Effector memory CD4-positive, alpha-beta T cell (primary cell): ENCODE measurements at regions not wholly inside any gene's neighbourhood (a gene's known extent, or its start where the extent isn't known, plus 50 kb on each side); places are given as distances from the start of the nearest gene placed in this dataset.

Experiments used
- DNase-seq, 3 donors: peaks; one replicate each; pipeline ENCODE4 v3.0.0-alpha.2; 2020
- H3K27ac ChIP-seq: 2 replicates; pipeline ENCODE4 v1.7.0; 2013; ENCODE audit warnings: mild to moderate bottlenecking, low read length, moderate library complexity; ENCODE audit not compliant: insufficient read depth, poor library complexity, severe bottlenecking
- H3K27me3 ChIP-seq: replicated peaks from 2 replicates; pipeline ENCODE4 v1.7.0; 2013; ENCODE audit warnings: mild to moderate bottlenecking, low read length; ENCODE audit not compliant: insufficient read depth, control insufficient read depth, poor library complexity, severe bottlenecking
- H3K36me3 ChIP-seq: 2 replicates; pipeline ENCODE4 v1.7.0; 2013; ENCODE audit warnings: mild to moderate bottlenecking, low read length, moderate library complexity; ENCODE audit not compliant: control insufficient read depth, insufficient read depth
- H3K4me1 ChIP-seq: 2 replicates; pipeline ENCODE4 v1.7.0; 2013; ENCODE audit warnings: low read length, mild to moderate bottlenecking; ENCODE audit not compliant: control insufficient read depth, insufficient read depth, poor library complexity, severe bottlenecking
- H3K4me3 ChIP-seq: 2 replicates; pipeline ENCODE4 v1.7.0; 2013; ENCODE audit warnings: low read length, low read depth, mild to moderate bottlenecking; ENCODE audit not compliant: insufficient read depth, poor library complexity, severe bottlenecking
- H3K9me3 ChIP-seq: 2 replicates; pipeline ENCODE4 v1.7.0; 2013; ENCODE audit warnings: mild to moderate bottlenecking, low read length, moderate library complexity; ENCODE audit not compliant: control insufficient read depth

DNA sequence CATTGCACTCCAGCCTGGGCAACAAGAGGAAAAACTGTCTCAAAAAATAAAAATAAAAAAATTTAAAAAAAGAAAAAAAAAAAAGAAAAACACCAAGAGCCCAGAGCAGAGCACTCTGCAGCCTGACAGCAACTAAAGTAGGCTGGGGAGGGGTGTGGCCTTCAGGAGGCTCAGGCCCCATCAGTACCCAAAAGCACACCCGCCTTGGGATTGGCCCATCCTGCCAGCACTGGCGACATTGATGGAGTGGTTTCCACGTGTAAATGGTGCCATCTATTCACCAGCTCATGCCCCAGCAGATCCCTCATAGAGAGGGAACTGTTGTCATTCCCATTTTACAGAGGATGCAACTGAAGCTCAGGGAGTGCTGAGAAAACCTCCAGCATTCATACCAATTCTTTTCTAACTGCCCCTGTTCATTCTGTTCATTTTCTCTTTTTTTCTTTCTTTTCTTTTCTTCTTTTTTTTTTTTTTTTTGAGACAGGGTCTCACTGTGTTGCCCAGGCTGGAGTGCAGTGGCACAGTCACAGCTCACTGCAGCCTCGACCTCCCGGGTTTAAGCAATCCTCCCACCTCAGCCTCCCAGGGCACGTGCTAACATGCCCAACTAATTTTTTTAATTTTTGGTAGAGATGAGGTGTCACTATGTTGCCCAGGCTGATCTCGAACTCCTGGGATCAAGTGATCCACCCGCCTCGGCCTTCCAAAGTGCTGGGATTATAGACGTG lies 89.3 kb downstream of the IRF2BPL start:
- no peak overlapping the region for H3K27ac ChIP-seq
- no peaks in the 10 kb centered on the region for H3K4me1 ChIP-seq
- no peak overlapping the region for H3K4me3 ChIP-seq
- no peaks in the 10 kb centered on the region for H3K27me3 ChIP-seq
- no peaks in the 10 kb centered on the region for H3K36me3 ChIP-seq
- no peak for DNase-seq
- no peaks in the 10 kb centered on the region for H3K9me3 ChIP-seq

DNA sequence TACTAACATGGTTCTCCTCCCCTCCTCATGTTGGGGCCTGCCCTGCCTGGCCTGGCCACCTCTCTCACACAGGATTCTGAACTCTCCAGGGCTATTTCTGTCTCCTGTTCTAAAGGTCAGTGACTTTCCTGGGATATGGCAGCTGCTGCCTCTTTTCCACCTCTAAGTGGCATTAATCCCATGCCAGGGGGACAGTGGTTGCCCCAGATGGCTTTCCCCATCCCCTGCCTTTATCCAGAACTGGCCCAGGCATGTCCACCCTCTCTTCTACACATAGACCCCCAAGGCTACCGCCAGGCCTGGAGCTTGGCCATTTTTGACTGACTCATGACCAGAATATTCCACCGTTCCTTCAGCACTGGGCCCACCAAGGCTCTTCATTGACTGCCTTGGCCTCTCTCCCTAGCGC lies 90.4 kb downstream of the IRF2BPL start:
- Histone ChIP-seq H3K9me3 (no peaks in the 10 kb centered on the region), H3K27me3 (no peaks in the 10 kb centered on the region), H3K36me3 (no peaks in the 10 kb centered on the region), H3K27ac (no peak overlapping the region), H3K4me3 (no peak overlapping the region), H3K4me1 (no peaks in the 10 kb centered on the region)
- DNase-seq: no peak

DNA sequence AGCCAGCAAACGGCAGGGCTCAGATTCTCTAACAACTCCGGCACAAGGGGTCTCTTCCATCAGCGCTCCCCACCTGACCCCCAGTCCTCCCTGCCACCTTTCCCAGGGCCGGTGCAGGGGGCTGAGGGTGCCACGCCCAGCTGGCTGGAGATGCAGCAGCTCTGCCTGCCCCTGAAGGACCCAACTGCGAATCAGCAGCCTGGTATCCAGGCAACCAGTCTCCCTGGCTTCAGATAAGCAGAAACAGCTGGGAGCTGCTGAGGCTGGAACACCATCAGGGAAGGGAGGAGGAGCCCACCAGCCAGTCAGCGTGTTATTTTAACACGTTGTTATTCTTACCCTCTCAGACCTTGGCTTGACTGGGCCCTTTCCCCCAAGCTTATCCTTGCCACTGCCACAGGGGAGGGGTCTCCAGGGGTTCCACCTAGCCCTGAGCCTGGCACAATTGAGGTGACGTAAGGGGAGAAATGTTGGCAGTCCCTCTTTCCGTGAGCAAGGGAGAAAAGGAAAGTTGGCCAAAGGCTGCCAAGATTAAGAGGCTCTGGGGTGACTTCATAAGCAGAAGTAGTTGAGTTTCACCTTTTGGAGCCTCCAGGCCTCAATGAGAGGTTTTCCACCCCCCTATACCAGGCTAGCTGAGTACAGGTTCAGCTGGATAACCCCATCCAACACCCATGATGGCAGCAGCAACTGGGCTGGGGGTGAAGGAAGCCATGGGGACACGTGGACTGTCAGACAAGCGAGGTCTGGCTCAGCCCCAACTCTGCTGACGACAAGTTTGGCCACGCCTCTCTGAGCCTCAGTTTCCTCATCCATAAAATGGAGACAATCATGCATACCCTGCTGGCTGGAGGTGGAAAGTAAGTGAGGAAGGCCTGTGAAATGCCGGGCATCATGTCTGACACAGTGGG lies 91.1 kb downstream of the IRF2BPL start:
- no peaks in the 10 kb centered on the region for H3K4me1 ChIP-seq
- no peaks in the 10 kb centered on the region for H3K36me3 ChIP-seq
- H3K27me3 ChIP-seq: no peaks in the 10 kb centered on the region
- H3K27ac ChIP-seq: no peak overlapping the region
- DNase-seq: no peak
- H3K9me3 ChIP-seq: no peaks in the 10 kb centered on the region
- H3K4me3 ChIP-seq: no peak overlapping the region

DNA sequence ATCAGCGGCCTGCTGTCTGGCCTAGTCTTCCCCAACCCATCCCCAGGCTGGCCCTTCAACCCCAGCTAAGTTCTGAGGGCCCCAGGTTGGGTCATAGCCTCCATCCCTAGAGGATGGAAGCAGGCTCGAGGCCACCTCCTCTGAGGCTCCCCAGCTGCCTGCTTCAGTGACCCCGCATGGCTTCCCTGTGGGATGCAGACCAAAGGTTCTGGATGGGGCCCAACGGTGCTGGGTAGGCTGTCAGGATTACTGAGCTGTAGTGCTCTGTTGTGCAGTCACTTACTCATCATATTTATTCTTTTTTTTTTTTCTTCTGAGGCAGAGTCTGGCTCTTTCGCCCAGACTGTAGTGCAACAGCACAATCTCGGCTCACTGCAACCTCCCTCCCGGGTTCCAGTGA lies 92.0 kb downstream of the IRF2BPL start:
- no peaks in the 10 kb centered on the region for H3K27me3 ChIP-seq
- no peaks in the 10 kb centered on the region for H3K36me3 ChIP-seq
- H3K4me3 ChIP-seq: no peak overlapping the region
- DNase-seq: no peak
- no peak overlapping the region for H3K27ac ChIP-seq
- peaks cover 7% of the 10 kb centered on the region for H3K4me1 ChIP-seq
- no peaks in the 10 kb centered on the region for H3K9me3 ChIP-seq

DNA sequence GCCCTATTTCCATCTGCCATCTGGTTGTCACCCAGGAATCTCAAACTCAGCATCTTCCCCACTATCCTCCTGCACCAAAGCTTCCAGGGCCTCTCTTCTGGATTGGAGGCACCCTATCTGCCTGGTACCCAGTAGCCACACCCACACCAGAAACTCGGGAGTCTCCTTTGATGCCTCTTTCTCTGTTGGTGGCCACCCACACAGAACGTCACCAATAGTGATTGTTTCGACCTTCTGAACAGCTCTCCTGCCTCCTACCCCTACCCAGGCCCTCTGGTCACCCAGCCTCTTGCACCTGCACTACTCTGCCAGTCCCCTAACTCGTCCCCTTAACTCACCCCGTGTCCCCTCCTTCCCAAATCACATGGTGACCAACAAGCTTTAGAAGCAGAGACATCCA lies 95.0 kb downstream of the IRF2BPL start:
- Histone ChIP-seq H3K36me3 (no peaks in the 10 kb centered on the region), H3K4me3 (no peak overlapping the region), H3K27me3 (no peaks in the 10 kb centered on the region), H3K4me1 (peaks cover 33% of the 10 kb centered on the region), H3K9me3 (no peaks in the 10 kb centered on the region), H3K27ac (no peak overlapping the region)
- DNase-seq: no peak

DNA sequence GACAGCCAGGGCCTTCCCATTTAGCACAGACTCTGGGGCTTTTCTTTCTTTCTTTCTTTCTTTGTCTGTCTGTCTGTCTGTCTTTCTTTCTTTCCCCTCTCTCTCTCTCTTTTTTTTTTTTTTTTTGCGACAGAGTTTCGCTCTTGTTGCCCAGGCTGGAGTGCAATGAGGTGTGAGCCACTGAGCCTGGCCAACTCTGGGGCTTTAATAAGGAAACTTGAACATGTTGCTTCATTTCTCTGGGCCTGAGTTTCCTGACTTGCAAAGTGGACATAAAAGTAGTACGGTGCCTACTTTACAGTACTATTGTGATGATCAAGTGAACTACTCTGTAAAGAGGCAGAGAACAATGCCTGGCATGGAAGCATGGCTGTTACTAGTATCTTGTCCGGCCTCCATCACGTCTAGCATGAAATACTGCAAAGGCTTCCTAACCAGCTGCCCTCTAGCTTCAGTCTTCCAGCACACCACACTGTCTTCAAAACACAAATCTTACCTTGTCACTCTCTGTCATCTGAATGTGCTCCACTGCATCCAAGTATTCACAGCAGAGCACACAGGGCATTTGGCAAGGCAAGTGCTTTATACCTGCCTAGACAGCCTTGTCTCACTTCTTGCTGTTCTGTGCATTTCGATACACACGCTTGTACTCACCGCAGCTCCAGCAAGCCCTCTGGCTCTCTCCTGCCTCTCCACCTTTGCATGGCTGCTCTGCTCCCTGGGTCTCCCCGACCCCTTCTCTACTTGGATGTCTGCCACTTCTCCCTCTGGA lies 96.7 kb downstream of the IRF2BPL start:
- no peak overlapping the region for H3K4me3 ChIP-seq
- H3K9me3 ChIP-seq: no peaks in the 10 kb centered on the region
- DNase-seq: no peak
- H3K27me3 ChIP-seq: no peaks in the 10 kb centered on the region
- H3K4me1 ChIP-seq: peaks cover 50% of the 10 kb centered on the region
- H3K27ac ChIP-seq: no peak overlapping the region
- no peaks in the 10 kb centered on the region for H3K36me3 ChIP-seq

DNA sequence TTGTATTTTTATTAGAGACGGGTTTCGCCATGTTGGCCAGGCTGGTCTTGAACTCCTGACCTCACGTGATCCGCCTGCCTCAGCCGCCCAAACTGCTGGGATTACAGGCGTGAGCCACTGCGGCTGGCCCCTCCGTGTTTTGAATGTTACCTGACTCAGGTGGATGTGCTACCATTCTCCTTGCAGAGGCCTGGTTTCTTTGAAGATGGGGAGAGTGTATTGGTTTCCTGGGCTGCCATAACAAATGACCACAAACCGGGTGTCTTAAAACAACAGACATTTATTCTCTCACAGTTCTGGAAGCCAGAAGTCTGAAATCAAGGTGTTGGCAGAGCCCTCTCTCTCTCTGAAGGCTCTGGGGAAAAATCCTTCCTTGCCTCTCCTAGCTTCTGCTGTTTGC lies 98.0 kb downstream of the IRF2BPL start:
- H3K27me3 ChIP-seq: no peaks in the 10 kb centered on the region
- H3K4me3 ChIP-seq: no peak overlapping the region
- peaks cover 58% of the 10 kb centered on the region for H3K4me1 ChIP-seq
- H3K27ac ChIP-seq: peak overlapping the region; percentile 44
- no peaks in the 10 kb centered on the region for H3K9me3 ChIP-seq
- no peaks in the 10 kb centered on the region for H3K36me3 ChIP-seq
- no peak for DNase-seq

DNA sequence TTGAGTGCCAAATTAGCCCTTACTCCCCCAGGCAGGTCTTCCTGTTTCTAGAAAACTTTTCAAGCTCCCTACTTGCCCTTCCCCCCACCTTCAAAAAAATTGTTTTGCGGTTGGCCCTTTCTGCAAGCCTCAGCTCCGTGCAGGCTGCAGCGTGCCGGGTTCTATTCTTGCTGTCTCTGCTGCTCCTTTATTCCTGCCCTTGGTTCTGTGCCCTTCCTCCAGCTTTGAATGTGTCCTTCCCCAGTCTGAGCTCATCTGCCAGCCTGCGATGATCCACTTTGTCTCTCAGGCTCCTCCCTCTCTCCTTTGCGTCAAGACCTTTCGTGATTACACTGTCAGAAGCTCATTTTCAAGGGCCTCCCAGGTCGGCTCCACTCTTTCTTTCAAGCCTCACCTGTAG lies 98.6 kb downstream of the IRF2BPL start:
- H3K27me3 ChIP-seq: no peaks in the 10 kb centered on the region
- DNase-seq: peak; percentile 40 to 67 (median 55)
- no peaks in the 10 kb centered on the region for H3K36me3 ChIP-seq
- no peaks in the 10 kb centered on the region for H3K9me3 ChIP-seq
- no peak overlapping the region for H3K4me3 ChIP-seq
- H3K4me1 ChIP-seq: peaks cover 62% of the 10 kb centered on the region
- H3K27ac ChIP-seq: peak overlapping the region; percentile 44

DNA sequence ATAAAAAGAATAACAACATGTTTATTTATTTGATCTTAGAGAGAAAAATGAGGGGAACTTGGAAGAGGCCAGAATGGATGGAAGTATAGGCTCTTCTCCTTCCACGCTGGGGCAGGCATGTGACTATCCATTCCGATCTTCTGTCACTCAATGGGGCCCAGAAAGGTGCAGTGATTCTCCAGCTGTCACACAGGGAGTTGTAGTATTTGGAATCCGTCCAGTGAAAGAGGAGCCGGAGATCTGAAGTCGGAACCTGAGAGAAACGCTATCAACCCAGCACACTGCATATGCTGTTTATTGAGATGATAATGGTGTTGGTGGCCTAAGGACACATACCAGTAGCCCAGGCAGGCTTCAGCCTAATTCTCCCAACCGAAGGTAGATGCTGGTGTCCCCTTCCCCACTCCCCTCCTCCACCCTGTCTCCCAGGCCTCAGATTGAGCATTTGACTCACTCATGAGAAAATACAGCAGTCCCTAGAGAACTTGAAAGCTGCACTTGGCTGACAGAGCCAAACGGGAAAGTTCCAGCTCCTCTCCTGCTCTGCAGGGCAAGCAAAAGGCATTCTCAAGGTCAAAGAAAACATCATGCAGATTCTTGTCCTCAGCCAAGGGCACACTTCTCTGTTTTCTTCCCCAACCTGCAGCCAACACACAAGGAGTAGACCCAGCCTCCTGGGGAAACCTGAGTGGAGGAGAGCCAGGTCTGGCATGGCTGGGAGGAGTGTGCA lies 100.4 kb downstream of the IRF2BPL start:
- Histone ChIP-seq H3K4me1 (peaks cover 71% of the 10 kb centered on the region), H3K36me3 (no peaks in the 10 kb centered on the region), H3K4me3 (no peak overlapping the region), H3K27ac (peak overlapping the region; percentile 84), H3K9me3 (no peaks in the 10 kb centered on the region), H3K27me3 (no peaks in the 10 kb centered on the region)
- no peak for DNase-seq
